ENCODE measurements at regions not wholly inside any gene's neighbourhood (a gene's known extent, or its start where the extent isn't known, plus 50 kb on each side); places are given as distances from the start of the nearest gene placed in this dataset.
"Not testable (repeated sequence)": the region's sequence is repeated elsewhere in the genome, so short reads cannot be mapped to it uniquely, and the experiment has no call there.

DNA sequence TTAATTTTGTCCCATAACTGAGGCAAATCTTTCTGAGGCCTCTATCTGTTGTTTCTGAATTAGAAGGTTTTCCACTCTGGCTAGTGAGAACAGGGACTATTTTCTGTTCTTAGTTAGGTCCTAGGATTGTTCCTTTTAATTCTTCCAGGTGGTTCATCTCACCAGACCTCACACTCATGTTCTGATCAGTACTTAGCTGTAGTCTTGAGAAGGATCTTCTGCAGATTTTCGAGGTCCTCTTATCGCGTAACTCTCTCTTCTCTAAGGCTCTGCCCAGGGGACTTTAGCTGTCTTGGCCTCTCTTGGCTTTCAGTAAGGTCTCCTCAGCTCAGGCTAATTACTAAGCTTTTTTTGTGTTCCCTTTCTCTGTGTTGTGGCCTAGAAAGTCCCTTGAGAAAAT, 201.1 kb downstream of the ETNK1 start:
- Histone ChIP-seq H3K27me3 (replicated peaks in 1 of 7) (no peaks in the 10 kb centered on the region), H3K36me3 (no peaks in the 10 kb centered on the region), H3K4me3 (no peak overlapping the region), H3K4me1 (no peaks in the 10 kb centered on the region), H3K27ac (no peak overlapping the region), H3K9me3 (peaks cover 0 to 18% (median 4%) of the 10 kb centered on the region in 8 donors)
- intact Hi-C loops (cut with DNase I; ENCODE audit: low total_unique reads): no loop called here
- DNase-seq: no peak
- TF ChIP-seq, protein P1, sequence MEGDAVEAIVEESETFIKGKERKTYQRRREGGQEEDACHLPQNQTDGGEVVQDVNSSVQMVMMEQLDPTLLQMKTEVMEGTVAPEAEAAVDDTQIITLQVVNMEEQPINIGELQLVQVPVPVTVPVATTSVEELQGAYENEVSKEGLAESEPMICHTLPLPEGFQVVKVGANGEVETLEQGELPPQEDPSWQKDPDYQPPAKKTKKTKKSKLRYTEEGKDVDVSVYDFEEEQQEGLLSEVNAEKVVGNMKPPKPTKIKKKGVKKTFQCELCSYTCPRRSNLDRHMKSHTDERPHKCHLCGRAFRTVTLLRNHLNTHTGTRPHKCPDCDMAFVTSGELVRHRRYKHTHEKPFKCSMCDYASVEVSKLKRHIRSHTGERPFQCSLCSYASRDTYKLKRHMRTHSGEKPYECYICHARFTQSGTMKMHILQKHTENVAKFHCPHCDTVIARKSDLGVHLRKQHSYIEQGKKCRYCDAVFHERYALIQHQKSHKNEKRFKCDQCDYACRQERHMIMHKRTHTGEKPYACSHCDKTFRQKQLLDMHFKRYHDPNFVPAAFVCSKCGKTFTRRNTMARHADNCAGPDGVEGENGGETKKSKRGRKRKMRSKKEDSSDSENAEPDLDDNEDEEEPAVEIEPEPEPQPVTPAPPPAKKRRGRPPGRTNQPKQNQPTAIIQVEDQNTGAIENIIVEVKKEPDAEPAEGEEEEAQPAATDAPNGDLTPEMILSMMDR (IDR thresholded peaks at IDR 0.05 in 8 of 11, conservative IDR thresholded peaks at IDR 0.05 in 3 of 11): no peak
- TF ChIP-seq POLR2AphosphoS5 (IDR thresholded peaks at IDR 0.05) (no peak), POLR2A (IDR thresholded peaks at IDR 0.05) (no peak)
- 84 to 95% (median 90%) methylated on average over 3 of the region's 3 CpGs for WGBS, 5 donors

DNA sequence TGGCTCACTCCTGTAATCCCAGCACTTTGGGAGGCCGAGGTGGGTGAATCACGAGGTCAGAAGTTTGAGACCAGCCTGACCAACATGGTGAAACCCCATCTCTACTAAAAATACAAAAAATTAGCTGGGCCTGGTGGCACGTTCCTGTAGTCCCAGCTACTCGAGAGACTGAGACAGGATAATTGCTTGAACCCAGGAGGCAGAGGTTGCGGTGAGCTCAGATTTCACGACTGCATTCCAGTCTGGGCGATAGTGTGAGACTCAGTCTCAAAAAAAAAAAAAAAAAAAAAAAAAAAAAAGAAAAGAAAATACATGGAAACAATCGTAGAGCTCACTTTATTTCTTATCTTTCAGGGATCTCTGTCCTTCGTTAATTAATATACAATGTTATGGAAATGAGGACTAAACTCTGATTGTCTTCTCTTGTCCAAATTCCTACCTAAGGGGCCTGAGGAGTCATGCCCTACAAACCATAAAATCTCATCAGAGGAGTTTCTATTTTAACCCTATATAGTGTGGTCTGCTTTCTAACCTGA, 201.5 kb downstream of the ETNK1 start:
- H3K36me3 ChIP-seq; H3K27ac ChIP-seq; H3K4me1 ChIP-seq; DNase-seq; H3K4me3 ChIP-seq; H3K27me3 ChIP-seq (replicated peaks in 1 of 7); intact Hi-C loops (cut with DNase I; ENCODE audit: low total_unique reads): not testable (repeated sequence)
- WGBS, 5 donors: 74 to 83% (median 78%) methylated on average over 9 of the region's 9 CpGs
- H3K9me3 ChIP-seq: peaks cover 0 to 14% (median 4%) of the 10 kb centered on the region in 8 donors

DNA sequence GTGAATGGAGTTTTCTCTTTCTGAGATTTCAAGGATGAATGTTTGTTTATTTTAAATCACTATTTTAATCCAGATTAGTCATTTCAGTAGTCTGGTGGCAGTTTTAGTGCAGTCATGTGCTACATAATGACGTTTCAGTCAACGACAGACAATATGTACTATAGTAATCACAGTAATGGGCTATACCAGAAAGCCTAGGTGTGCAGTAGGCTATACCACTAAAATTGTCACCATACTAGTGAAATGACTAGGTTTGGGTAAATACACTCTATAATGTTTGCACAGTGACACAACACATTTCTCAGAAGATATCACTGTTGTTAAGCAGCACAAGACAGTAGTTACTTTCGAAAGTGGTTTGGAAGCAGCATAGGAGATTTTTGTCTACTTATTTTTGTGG, 203.1 kb downstream of the ETNK1 start:
- peaks cover 0 to 8% (median 0%) of the 10 kb centered on the region in 8 donors for H3K9me3 ChIP-seq
- TF ChIP-seq, protein P1 (IDR thresholded peaks at IDR 0.05 in 8 of 11, conservative IDR thresholded peaks at IDR 0.05 in 3 of 11): no peak
- no peak for TF ChIP-seq POLR2A (IDR thresholded peaks at IDR 0.05)
- no peak for TF ChIP-seq POLR2AphosphoS5 (IDR thresholded peaks at IDR 0.05)
- no peaks in the 10 kb centered on the region for H3K36me3 ChIP-seq
- DNase-seq: no peak
- H3K4me1 ChIP-seq: no peaks in the 10 kb centered on the region
- no peak overlapping the region for H3K27ac ChIP-seq
- no peaks in the 10 kb centered on the region for H3K27me3 ChIP-seq (replicated peaks in 1 of 7)
- intact Hi-C loops (cut with DNase I; ENCODE audit: low total_unique reads): no loop called here
- no peak overlapping the region for H3K4me3 ChIP-seq
- WGBS, 5 donors: 65 to 77% (median 72%) methylated on average over 3 of the region's 3 CpGs

DNA sequence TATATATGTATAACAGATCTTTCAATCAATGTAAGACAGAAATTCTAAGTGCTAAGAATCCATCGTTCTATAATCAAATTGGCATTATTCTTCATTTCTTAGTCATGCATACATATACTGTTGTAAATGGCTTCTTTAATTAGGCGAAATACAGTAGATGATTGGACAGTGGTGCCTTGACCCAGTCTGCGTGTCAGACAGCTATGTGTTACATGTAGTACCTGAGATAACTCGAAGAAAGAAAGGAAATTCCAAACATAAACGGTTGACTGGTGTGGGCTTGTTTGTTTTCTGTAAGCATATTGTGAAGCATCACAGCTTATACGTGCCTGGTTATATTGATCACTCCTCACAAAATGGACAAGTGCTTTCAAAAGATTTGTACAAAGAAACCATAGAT, 210.5 kb downstream of the ETNK1 start:
- TF ChIP-seq POLR2AphosphoS5 (IDR thresholded peaks at IDR 0.05) (no peak), POLR2A (IDR thresholded peaks at IDR 0.05) (no peak)
- TF ChIP-seq, protein P1 (IDR thresholded peaks at IDR 0.05 in 8 of 11, conservative IDR thresholded peaks at IDR 0.05 in 3 of 11): no peak
- WGBS, 5 donors: 76 to 88% (median 84%) methylated on average over 6 of the region's 6 CpGs
- Histone ChIP-seq H3K36me3 (no peaks in the 10 kb centered on the region), H3K4me3 (no peak overlapping the region), H3K27me3 (replicated peaks in 1 of 7) (no peaks in the 10 kb centered on the region), H3K27ac (no peak overlapping the region), H3K9me3 (peaks cover 0 to 4% (median 0%) of the 10 kb centered on the region in 8 donors), H3K4me1 (no peaks in the 10 kb centered on the region)
- intact Hi-C loops (cut with DNase I; ENCODE audit: low total_unique reads): no loop called here
- no peak for DNase-seq

DNA sequence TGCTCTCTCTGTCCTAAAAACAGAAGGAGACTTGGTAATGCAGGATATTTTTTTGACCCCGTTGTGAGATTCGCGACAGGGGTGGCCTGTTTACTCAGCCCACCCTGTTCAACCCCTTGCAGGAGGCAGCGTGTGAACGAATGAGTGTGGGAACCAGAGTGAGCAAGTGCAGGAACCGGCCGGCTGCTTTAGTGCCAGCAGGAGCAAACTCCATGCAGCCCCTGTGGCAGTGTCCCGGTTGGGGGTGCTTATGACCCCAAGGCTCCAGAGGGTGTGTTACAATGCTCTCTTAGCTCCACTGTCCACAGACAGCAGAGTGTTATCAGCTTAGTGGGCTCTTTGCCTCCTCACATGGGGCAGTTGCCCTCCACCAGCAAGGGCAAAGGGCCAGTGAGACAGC, 225.2 kb downstream of the ETNK1 start:
- intact Hi-C loops (cut with DNase I; ENCODE audit: low total_unique reads): no loop called here
- no peaks in the 10 kb centered on the region for H3K9me3 ChIP-seq
- no peak overlapping the region for H3K27ac ChIP-seq
- no peak overlapping the region for H3K4me3 ChIP-seq
- no peaks in the 10 kb centered on the region for H3K27me3 ChIP-seq (replicated peaks in 1 of 7)
- WGBS, 5 donors: 83 to 96% (median 90%) methylated on average over 6 to 8 of the region's 8 CpGs
- no peaks in the 10 kb centered on the region for H3K4me1 ChIP-seq
- no peak for TF ChIP-seq POLR2AphosphoS5 (IDR thresholded peaks at IDR 0.05)
- no peak for TF ChIP-seq POLR2A (IDR thresholded peaks at IDR 0.05)
- TF ChIP-seq, protein P1 (IDR thresholded peaks at IDR 0.05 in 8 of 11, conservative IDR thresholded peaks at IDR 0.05 in 3 of 11): no peak
- no peaks in the 10 kb centered on the region for H3K36me3 ChIP-seq
- DNase-seq: no peak

Measured in spleen (tissue), 11 donors.